Psoas muscle (tissue), 7 donors: ENCODE measurements at regions not wholly inside any gene's neighbourhood (a gene's known extent, or its start where the extent isn't known, plus 50 kb on each side); places are given as distances from the start of the nearest gene placed in this dataset.
"Not testable (repeated sequence)": the region's sequence is repeated elsewhere in the genome, so short reads cannot be mapped to it uniquely, and the experiment has no call there.

Source experiments
- ATAC-seq, 4 donors: fragments of 200-7000 bp; cut with Tn5 transposase; one replicate each; pipeline ENCODE4 v1.9.1; 2020; ENCODE audit warnings: moderate library complexity in 3 of 4, mild to moderate bottlenecking in 2 of 4
- DNase-seq, 2 donors: peaks; one replicate each; pipeline ENCODE4 v3.0.0-alpha.2; 2020
- H3K27ac ChIP-seq: fragments of 200-600 bp; one replicate; pipeline ENCODE4 v1.8.0; 2022
- H3K27me3 ChIP-seq, 3 donors: fragments of 200-600 bp in 1 of 3; one replicate each; pipeline versions ENCODE4 v1.6.1 to v1.8.0; 2013 to 2022; ENCODE audit warnings: low read length in 2 of 3, mild to moderate bottlenecking in 2 of 3, moderate library complexity in 1 of 3; ENCODE audit not compliant: insufficient read depth in 3 of 3
- H3K36me3 ChIP-seq, 2 donors: fragments of 200-600 bp in 1 of 2; one replicate each; pipeline versions ENCODE4 v1.6.1 to v1.8.0; 2013 to 2022; ENCODE audit warnings: low read depth in 1 of 2, mild to moderate bottlenecking in 1 of 2, moderate library complexity in 1 of 2; ENCODE audit not compliant: insufficient read depth in 1 of 2
- H3K4me1 ChIP-seq: fragments of 200-600 bp; one replicate; pipeline ENCODE4 v1.8.0; 2022
- H3K4me3 ChIP-seq: fragments of 200-600 bp; one replicate; pipeline ENCODE4 v1.8.0; 2022; ENCODE audit warnings: mild to moderate bottlenecking
- H3K9me3 ChIP-seq: fragments of 200-600 bp; one replicate; pipeline ENCODE4 v1.8.0; 2022
- WGBS, 3 donors: extraction: QIAGEN DNeasy Blood & Tissue Kit; methylation state at CpG; one replicate each; pipeline versions ENCODE4 v1.1.6 to v1.1.7; 2013; 5-methylcytosine and 5-hydroxymethylcytosine counted together
- intact Hi-C, 2 donors: fragments of 100-400 bp; cut with DNase I; formaldehyde crosslinking; loops; one replicate each; pipeline versions ENCODE4 v1.11.0 to v1.14.2; 2022
- TF ChIP-seq, protein P1 (sequence below): fragments of 200-600 bp; IDR thresholded peaks from one replicate; pipeline ENCODE4 v1.8.0; 2022; ENCODE audit warnings: antibody characterized with exemption
- donor health status: healthy with polysubstance abuse.
- donor health status: DM: no; HTN: no; CAD: no; lungs with moderate emphysema.
- donor health status: Bipolar disorder and iron deficiency.
- donor health status: healthy.
- donor health status: DM: yes; HTN: yes; CAD: no.
- donor health status: DM: no; HTN: no; CAD: no.
- donor health status: DM: yes; HTN: yes; CAD: no.

DNA sequence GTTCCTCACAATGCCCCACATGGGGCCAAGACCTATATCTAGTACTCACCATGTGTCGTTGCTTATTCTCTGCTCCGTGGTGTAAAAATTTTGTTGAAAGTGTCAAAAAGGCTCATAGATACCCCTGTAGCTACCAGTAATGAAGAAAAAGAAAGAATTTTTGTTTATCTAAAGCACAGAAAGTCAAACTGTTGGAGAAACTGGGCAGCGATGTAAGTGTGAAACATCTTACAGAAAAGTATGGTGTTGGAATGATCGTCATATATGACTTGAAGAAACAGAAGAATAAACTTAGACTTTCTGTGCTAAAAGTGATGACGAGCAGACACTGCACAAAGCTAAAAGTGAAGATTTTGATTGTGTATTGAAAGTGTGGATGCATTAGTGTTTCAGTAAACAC lies 626.6 kb upstream of the GHITM start:
- Histone ChIP-seq H3K27me3 (no peaks in the 10 kb centered on the region), H3K4me3 (no peak overlapping the region), H3K27ac (no peak overlapping the region), H3K9me3 (no peaks in the 10 kb centered on the region), H3K4me1 (no peaks in the 10 kb centered on the region), H3K36me3 (no peaks in the 10 kb centered on the region)
- 88 to 95% (median 95%) methylated on average over 5 of the region's 5 CpGs for WGBS, 3 donors
- no peak for DNase-seq
- intact Hi-C loops, result no loop called here
- ATAC-seq, result no peak
- TF ChIP-seq, protein P1, sequence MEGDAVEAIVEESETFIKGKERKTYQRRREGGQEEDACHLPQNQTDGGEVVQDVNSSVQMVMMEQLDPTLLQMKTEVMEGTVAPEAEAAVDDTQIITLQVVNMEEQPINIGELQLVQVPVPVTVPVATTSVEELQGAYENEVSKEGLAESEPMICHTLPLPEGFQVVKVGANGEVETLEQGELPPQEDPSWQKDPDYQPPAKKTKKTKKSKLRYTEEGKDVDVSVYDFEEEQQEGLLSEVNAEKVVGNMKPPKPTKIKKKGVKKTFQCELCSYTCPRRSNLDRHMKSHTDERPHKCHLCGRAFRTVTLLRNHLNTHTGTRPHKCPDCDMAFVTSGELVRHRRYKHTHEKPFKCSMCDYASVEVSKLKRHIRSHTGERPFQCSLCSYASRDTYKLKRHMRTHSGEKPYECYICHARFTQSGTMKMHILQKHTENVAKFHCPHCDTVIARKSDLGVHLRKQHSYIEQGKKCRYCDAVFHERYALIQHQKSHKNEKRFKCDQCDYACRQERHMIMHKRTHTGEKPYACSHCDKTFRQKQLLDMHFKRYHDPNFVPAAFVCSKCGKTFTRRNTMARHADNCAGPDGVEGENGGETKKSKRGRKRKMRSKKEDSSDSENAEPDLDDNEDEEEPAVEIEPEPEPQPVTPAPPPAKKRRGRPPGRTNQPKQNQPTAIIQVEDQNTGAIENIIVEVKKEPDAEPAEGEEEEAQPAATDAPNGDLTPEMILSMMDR, result no peak

DNA sequence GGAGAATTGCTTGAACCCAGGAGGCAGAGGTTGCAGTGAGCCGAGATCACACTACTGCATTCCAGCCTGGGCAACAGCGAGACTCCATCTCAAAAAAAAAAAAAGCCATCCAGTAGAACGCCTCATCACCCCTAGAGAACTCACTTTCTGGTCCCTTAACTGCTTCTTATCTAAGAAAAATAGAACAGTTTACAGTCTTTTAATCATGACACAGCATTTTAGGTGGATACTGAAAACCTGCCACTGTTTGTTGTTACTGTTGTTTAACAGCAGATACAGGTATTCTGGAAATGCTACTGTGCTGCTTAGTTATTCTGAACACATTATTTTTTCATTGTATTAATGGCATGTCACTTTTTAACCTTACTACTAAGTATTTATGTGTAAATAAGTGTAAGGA lies 624.3 kb upstream of the GHITM start:
- ATAC-seq, result no peak
- DNase-seq, result no peak
- no peaks in the 10 kb centered on the region for H3K9me3 ChIP-seq
- TF ChIP-seq, protein P1, result no peak
- WGBS, 3 donors, result 72 to 81% (median 80%) methylated on average over 3 of the region's 3 CpGs
- no peaks in the 10 kb centered on the region for H3K36me3 ChIP-seq
- no peak overlapping the region for H3K4me3 ChIP-seq
- intact Hi-C loops, result no loop called here
- H3K4me1 ChIP-seq, result no peaks in the 10 kb centered on the region
- H3K27ac ChIP-seq, result no peak overlapping the region
- no peaks in the 10 kb centered on the region for H3K27me3 ChIP-seq

DNA sequence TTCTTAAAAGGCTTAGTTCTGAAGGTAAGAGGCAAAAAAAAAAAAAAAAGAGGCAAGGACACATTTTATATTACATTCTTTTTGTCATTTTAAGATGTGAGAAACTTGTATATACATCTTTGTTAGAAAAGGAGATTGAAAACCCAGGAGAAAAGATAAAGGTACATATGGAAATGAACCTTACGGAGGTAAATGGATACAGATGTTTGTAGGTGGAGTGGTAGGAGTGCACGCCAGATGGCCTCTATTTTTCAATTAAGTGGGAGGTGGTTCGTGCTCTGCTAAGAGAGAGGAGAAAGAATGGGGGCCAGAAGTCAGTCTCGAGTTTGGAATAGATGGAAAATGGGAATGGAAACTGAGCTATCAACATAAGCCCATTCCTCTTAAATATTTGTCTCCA lies 622.5 kb upstream of the GHITM start:
- intact Hi-C loops, result no loop called here

DNA sequence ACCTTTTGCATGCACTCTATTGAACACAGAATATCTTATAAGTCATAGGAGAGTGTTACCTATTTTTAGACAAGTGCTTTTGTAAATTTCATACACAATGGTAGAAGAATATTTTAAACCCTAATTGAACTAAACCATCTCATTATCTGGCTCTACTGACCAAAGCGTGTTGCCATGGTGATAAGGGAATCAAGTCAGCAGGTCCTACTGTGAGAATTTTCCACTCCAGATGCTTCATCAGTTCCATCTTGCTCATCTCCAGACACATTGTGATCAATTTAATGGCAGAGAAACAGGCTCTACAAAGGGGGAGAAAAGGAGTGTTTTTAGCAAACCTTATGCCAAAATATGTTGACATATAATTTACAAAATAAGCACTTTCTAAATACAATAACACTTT lies 621.9 kb upstream of the GHITM start:
- ATAC-seq (no peak), DNase-seq (no peak)
- H3K9me3 ChIP-seq, result no peaks in the 10 kb centered on the region
- H3K27me3 ChIP-seq, result no peaks in the 10 kb centered on the region
- H3K4me1 ChIP-seq, result no peaks in the 10 kb centered on the region
- H3K4me3 ChIP-seq, result no peak overlapping the region
- no peaks in the 10 kb centered on the region for H3K36me3 ChIP-seq
- no peak overlapping the region for H3K27ac ChIP-seq
- intact Hi-C loops, result no loop called here
- TF ChIP-seq, protein P1, result no peak
- 89 to 96% (median 89%) methylated on average over 1 of the region's 1 CpG for WGBS, 3 donors

More for the DNA sequence above, 622.5 kb upstream of the GHITM start:
- DNase-seq (no peak), ATAC-seq (no peak)
- Histone ChIP-seq H3K4me3 (no peak overlapping the region), H3K27ac (no peak overlapping the region), H3K9me3 (no peaks in the 10 kb centered on the region), H3K27me3 (no peaks in the 10 kb centered on the region), H3K36me3 (no peaks in the 10 kb centered on the region), H3K4me1 (no peaks in the 10 kb centered on the region)
- TF ChIP-seq, protein P1, result no peak
- 66 to 78% (median 71%) methylated on average over 4 of the region's 4 CpGs for WGBS, 3 donors

DNA sequence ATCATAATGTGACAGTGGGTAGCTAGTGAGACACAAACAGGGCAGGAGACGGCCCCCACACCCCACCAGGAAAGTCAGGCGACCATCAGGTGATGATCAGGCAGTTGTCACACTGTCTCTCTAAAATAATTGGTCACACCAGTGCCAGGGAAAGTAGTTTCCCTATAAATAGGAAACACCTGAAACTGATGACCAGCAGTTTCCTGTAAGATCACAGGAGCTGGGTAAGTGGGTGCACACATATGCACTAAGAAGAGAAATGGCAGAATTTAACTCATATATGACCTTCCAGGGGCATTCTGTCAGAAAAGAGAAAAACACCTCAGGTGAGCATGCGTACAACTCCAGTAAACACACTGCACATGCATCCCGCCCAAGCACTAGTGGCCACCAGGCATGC lies 620.5 kb upstream of the GHITM start:
- Histone ChIP-seq H3K36me3 (no peaks in the 10 kb centered on the region), H3K4me1 (no peaks in the 10 kb centered on the region), H3K27me3 (no peaks in the 10 kb centered on the region), H3K9me3 (no peaks in the 10 kb centered on the region), H3K4me3 (no peak overlapping the region), H3K27ac (no peak overlapping the region)
- no peak for DNase-seq
- intact Hi-C loops, result no loop called here
- ATAC-seq, result no peak
- 69 to 75% (median 75%) methylated on average over 4 of the region's 4 CpGs for WGBS, 3 donors
- TF ChIP-seq, protein P1, result no peak

DNA sequence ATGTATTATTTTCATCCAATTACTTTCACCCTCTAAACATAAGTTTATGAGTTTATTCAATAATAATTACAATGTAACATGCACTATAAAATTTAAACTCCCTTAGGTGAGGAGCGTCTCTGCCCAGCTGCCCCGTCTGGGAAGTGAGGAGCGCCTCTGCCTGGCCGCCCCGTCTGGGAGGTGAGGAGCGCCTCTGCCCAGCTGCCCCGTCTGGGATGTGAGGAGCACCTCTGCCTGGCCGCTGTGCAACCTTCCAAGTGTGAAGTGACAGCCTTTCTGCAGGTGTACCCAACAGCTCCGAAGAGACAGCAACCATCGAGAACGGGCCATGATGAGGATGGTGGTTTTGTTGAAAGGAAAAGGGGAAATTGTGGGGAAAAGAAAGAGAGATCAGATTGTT lies 618.9 kb upstream of the GHITM start:
- 84 to 95% (median 90%) methylated on average over 11 of the region's 11 CpGs for WGBS, 3 donors

More for the DNA sequence above, 618.9 kb upstream of the GHITM start:
- H3K9me3 ChIP-seq, ATAC-seq, intact Hi-C loops, H3K27ac ChIP-seq, H3K4me1 ChIP-seq, H3K36me3 ChIP-seq, H3K4me3 ChIP-seq, DNase-seq, H3K27me3 ChIP-seq: not testable (repeated sequence)
